ENCODE measurements at regions not wholly inside any gene's neighbourhood (a gene's known extent, or its start where the extent isn't known, plus 50 kb on each side); places are given as distances from the start of the nearest gene placed in this dataset.
"Not testable (repeated sequence)": the region's sequence is repeated elsewhere in the genome, so short reads cannot be mapped to it uniquely, and the experiment has no call there.

- H3K36me3 ChIP-seq (ENCODE audit: control insufficient read depth, insufficient read depth, low read length) = no peaks in the 10 kb centered on the region
- TF ChIP-seq CTCF (IDR thresholded peaks at IDR 0.05; ENCODE audit: insufficient read depth, low read length, poor library complexity, severe bottlenecking) = no peak
- no peak for DNase-seq (ENCODE audit: extremely low read depth, insufficient read length)
- H3K27me3 ChIP-seq (replicated peaks; ENCODE audit: control insufficient read depth, insufficient read depth, low read length) = no peaks in the 10 kb centered on the region
- no peak overlapping the region for H3K4me3 ChIP-seq (replicated peaks; ENCODE audit: low read depth, low read length)
These were observed 2304.0 kb downstream of the ARAP2 start for GRCh38 chr4:33940281-33940680.

- H3K36me3 ChIP-seq (ENCODE audit: control insufficient read depth, insufficient read depth, low read length) = no peaks in the 10 kb centered on the region
- TF ChIP-seq CTCF (IDR thresholded peaks at IDR 0.05; ENCODE audit: insufficient read depth, low read length, poor library complexity, severe bottlenecking) = no peak
- no peaks in the 10 kb centered on the region for H3K27me3 ChIP-seq (replicated peaks; ENCODE audit: control insufficient read depth, insufficient read depth, low read length)
- no peak overlapping the region for H3K4me3 ChIP-seq (replicated peaks; ENCODE audit: low read depth, low read length)
- DNase-seq (ENCODE audit: extremely low read depth, insufficient read length) = no peak
These were observed 2302.5 kb downstream of the ARAP2 start for GRCh38 chr4:33941854-33942253.

GRCh38 chr4:33948921-33949320 is 2295.4 kb downstream of the ARAP2 start:
- Histone ChIP-seq H3K27me3 (replicated peaks; ENCODE audit: control insufficient read depth, insufficient read depth, low read length) (no peaks in the 10 kb centered on the region), H3K4me3 (replicated peaks; ENCODE audit: low read depth, low read length) (no peak overlapping the region), H3K36me3 (ENCODE audit: control insufficient read depth, insufficient read depth, low read length) (no peaks in the 10 kb centered on the region)
- DNase-seq (ENCODE audit: extremely low read depth, insufficient read length) = no peak
- TF ChIP-seq CTCF (IDR thresholded peaks at IDR 0.05; ENCODE audit: insufficient read depth, low read length, poor library complexity, severe bottlenecking) = no peak

- H3K27me3 ChIP-seq (replicated peaks; ENCODE audit: control insufficient read depth, insufficient read depth, low read length); H3K4me3 ChIP-seq (replicated peaks; ENCODE audit: low read depth, low read length); H3K36me3 ChIP-seq (ENCODE audit: control insufficient read depth, insufficient read depth, low read length); DNase-seq (ENCODE audit: extremely low read depth, insufficient read length): not testable (repeated sequence)
These were observed 2290.5 kb downstream of the ARAP2 start for GRCh38 chr4:33953848-33954247.

GRCh38 chr4:33954759-33955158 is 2289.6 kb downstream of the ARAP2 start:
- Histone ChIP-seq H3K4me3 (replicated peaks; ENCODE audit: low read depth, low read length) (no peak overlapping the region), H3K36me3 (ENCODE audit: control insufficient read depth, insufficient read depth, low read length) (no peaks in the 10 kb centered on the region), H3K27me3 (replicated peaks; ENCODE audit: control insufficient read depth, insufficient read depth, low read length) (no peaks in the 10 kb centered on the region)
- no peak for TF ChIP-seq CTCF (IDR thresholded peaks at IDR 0.05; ENCODE audit: insufficient read depth, low read length, poor library complexity, severe bottlenecking)
- no peak for DNase-seq (ENCODE audit: extremely low read depth, insufficient read length)

GRCh38 chr4:33959519-33959918 is 2284.8 kb downstream of the ARAP2 start:
- DNase-seq (ENCODE audit: extremely low read depth, insufficient read length) = no peak
- no peak for TF ChIP-seq CTCF (IDR thresholded peaks at IDR 0.05; ENCODE audit: insufficient read depth, low read length, poor library complexity, severe bottlenecking)
- Histone ChIP-seq H3K4me3 (replicated peaks; ENCODE audit: low read depth, low read length) (no peak overlapping the region), H3K36me3 (ENCODE audit: control insufficient read depth, insufficient read depth, low read length) (no peaks in the 10 kb centered on the region), H3K27me3 (replicated peaks; ENCODE audit: control insufficient read depth, insufficient read depth, low read length) (no peaks in the 10 kb centered on the region)
